ENCODE measurements at regions not wholly inside any gene's neighbourhood (a gene's known extent, or its start where the extent isn't known, plus 50 kb on each side); places are given as distances from the start of the nearest gene placed in this dataset.

DNA sequence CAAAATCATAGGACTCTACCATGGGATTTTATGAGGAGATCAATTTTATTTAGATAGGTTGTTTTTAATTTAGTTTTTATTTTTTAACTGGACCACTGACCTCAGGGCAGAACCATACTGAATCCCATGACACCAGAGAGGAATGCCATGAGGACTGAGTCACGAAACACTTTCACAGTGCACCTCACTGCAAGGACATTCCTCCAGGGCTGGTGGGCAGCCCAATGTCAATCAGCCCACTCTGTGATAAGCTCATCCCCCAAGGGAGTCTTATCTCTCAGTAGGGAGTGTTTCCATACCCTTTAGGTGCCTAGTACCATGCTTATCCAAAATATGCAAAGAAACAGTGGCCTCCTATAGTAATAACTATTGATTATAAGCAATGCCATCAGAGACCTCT is 224.5 kb upstream of the CDH6 start:
- H3K9me3 ChIP-seq (ENCODE audit: control insufficient read depth, insufficient read depth, low read length): no peaks in the 10 kb centered on the region
- H3K27ac ChIP-seq (ENCODE audit: low read depth, low read length): no peak overlapping the region
- ChIA-PET CTCF (interaction anchor here (1.1 kb wide), 1 partner anchor 9 kb away, joined by 4 read pairs; no protein-coding TSS in a partner anchor), POLR2A (no interaction called here)
- no peak for TF ChIP-seq CTCF (IDR thresholded peaks at IDR 0.05; ENCODE audit: low read depth, low read length)
- H3K27me3 ChIP-seq (ENCODE audit: control insufficient read depth, insufficient read depth, low read length): no peaks in the 10 kb centered on the region
- H3K4me3 ChIP-seq (ENCODE audit: low read depth, low read length): no peak overlapping the region
- DNase-seq (ENCODE audit: low read depth, low spot score): no peak

DNA sequence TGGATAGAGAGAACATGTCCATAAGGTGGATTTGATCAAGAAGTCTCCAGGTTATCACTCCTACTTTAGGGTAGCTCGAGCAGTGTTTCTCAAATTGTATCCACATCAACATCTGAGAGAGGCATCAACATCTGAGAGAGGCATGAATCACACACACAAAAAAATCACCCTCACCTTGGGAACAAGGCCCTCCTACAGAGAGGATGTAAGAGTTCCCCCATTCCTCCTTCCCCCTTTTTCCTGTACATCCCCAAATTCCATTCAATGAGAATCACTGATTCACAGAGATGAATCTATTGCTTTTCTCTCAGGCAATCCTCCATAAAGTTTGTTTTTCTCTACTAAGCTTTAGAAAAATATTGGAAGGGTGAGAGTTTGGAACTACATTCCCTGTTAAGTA is 233.4 kb upstream of the CDH6 start:
- POLR2A ChIA-PET: interaction anchor here (0.5 kb wide), 1 partner anchor 210 kb away, joined by 4 read pairs; no protein-coding TSS in a partner anchor
- Histone ChIP-seq H3K27ac (ENCODE audit: low read depth, low read length) (no peak overlapping the region), H3K4me3 (ENCODE audit: low read depth, low read length) (no peak overlapping the region), H3K27me3 (ENCODE audit: control insufficient read depth, insufficient read depth, low read length) (no peaks in the 10 kb centered on the region), H3K9me3 (ENCODE audit: control insufficient read depth, insufficient read depth, low read length) (no peaks in the 10 kb centered on the region)
- DNase-seq (ENCODE audit: low read depth, low spot score): no peak
- TF ChIP-seq CTCF (IDR thresholded peaks at IDR 0.05; ENCODE audit: low read depth, low read length): no peak
- CTCF ChIA-PET: interaction anchor here (1.0 kb wide), 1 partner anchor 10 kb away, joined by 4 read pairs; no protein-coding TSS in a partner anchor

DNA sequence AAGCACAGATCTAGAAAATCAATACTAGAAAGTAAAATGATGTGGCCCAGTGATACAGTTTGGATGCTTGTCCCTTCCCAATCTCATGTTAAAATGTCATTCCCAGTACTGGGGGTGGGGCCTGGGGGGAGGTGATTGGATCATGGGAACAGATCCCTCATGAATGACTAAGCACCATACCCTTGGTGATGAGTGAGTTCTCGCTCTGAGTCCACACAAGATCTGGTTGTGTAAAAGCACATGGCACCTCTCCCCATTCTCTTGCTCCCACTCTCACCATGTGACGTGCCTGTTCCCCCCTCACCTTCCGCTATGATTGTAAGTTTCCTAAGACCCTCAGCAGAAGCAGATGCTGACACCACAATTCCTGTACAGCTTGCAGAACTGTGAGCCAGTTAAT is 234.2 kb upstream of the CDH6 start:
- POLR2A ChIA-PET: no interaction called here
- no peak for DNase-seq (ENCODE audit: low read depth, low spot score)

GRCh38 chr5:30957591-30957990 is 235.9 kb upstream of the CDH6 start:
- no peak for TF ChIP-seq CTCF (IDR thresholded peaks at IDR 0.05; ENCODE audit: low read depth, low read length)
- CTCF ChIA-PET: interaction anchor here (0.6 kb wide), 1 partner anchor 151 kb away, joined by 3 read pairs; no protein-coding TSS in a partner anchor
- H3K27ac ChIP-seq (ENCODE audit: low read depth, low read length): no peak overlapping the region
- H3K27me3 ChIP-seq (ENCODE audit: control insufficient read depth, insufficient read depth, low read length): no peaks in the 10 kb centered on the region
- no peak for DNase-seq (ENCODE audit: low read depth, low spot score)
- POLR2A ChIA-PET: no interaction called here
- no peak overlapping the region for H3K4me3 ChIP-seq (ENCODE audit: low read depth, low read length)
- no peaks in the 10 kb centered on the region for H3K9me3 ChIP-seq (ENCODE audit: control insufficient read depth, insufficient read depth, low read length)

More for the DNA sequence above, 234.2 kb upstream of the CDH6 start:
- H3K27ac ChIP-seq (ENCODE audit: low read depth, low read length): no peak overlapping the region
- no peaks in the 10 kb centered on the region for H3K27me3 ChIP-seq (ENCODE audit: control insufficient read depth, insufficient read depth, low read length)
- no peak overlapping the region for H3K4me3 ChIP-seq (ENCODE audit: low read depth, low read length)
- H3K9me3 ChIP-seq (ENCODE audit: control insufficient read depth, insufficient read depth, low read length): no peaks in the 10 kb centered on the region
- CTCF ChIA-PET: no interaction called here
- TF ChIP-seq CTCF (IDR thresholded peaks at IDR 0.05; ENCODE audit: low read depth, low read length): no peak

- DNase-seq (ENCODE audit: low read depth, low spot score): no peak
- Histone ChIP-seq H3K27ac (ENCODE audit: low read depth, low read length) (no peak overlapping the region), H3K9me3 (ENCODE audit: control insufficient read depth, insufficient read depth, low read length) (no peaks in the 10 kb centered on the region), H3K27me3 (ENCODE audit: control insufficient read depth, insufficient read depth, low read length) (no peaks in the 10 kb centered on the region), H3K4me3 (ENCODE audit: low read depth, low read length) (no peak overlapping the region)
- TF ChIP-seq CTCF (IDR thresholded peaks at IDR 0.05; ENCODE audit: low read depth, low read length): no peak
- POLR2A ChIA-PET: no interaction called here
- CTCF ChIA-PET: no interaction called here
Measured at GRCh38 chr5:30956251-30956650, 237.2 kb upstream of the CDH6 start.
